Liver (tissue), 8 donors: ENCODE measurements at regions not wholly inside any gene's neighbourhood (a gene's known extent, or its start where the extent isn't known, plus 50 kb on each side); places are given as distances from the start of the nearest gene placed in this dataset.

Source experiments
- DNase-seq: peaks from one replicate; pipeline ENCODE4 v3.0.0-alpha.2; 2017; ENCODE audit warnings: low spot score
- H3K27ac ChIP-seq, 2 donors: one replicate each; pipeline ENCODE4 v1.7.0; 2013; ENCODE audit warnings: inconsistent platforms in 2 of 2, low read length in 2 of 2, control low read depth in 1 of 2, low read depth in 1 of 2, mild to moderate bottlenecking in 1 of 2
- H3K27me3 ChIP-seq, 4 donors: one replicate each; pipeline versions ENCODE4 v1.6.1 to v1.7.0; 2013; ENCODE audit warnings: low read length in 3 of 4, inconsistent platforms in 1 of 4, mild to moderate bottlenecking in 1 of 4, moderate library complexity in 1 of 4; ENCODE audit not compliant: control insufficient read depth in 4 of 4, insufficient read depth in 4 of 4
- H3K36me3 ChIP-seq, 4 donors: one replicate each; pipeline versions ENCODE4 v1.6.1 to v1.7.0; 2013; ENCODE audit warnings: low read length in 3 of 4, mild to moderate bottlenecking in 3 of 4, low read depth in 1 of 4, moderate library complexity in 1 of 4; ENCODE audit not compliant: control insufficient read depth in 4 of 4, insufficient read depth in 3 of 4
- H3K4me1 ChIP-seq, 4 donors: one replicate each; pipeline versions ENCODE4 v1.6.1 to v1.7.0; 2013; ENCODE audit warnings: low read length in 3 of 4, mild to moderate bottlenecking in 3 of 4, moderate library complexity in 1 of 4; ENCODE audit not compliant: control insufficient read depth in 4 of 4, insufficient read depth in 4 of 4
- H3K4me3 ChIP-seq, 3 donors: one replicate each; pipeline versions ENCODE4 v1.6.1 to v1.7.0; 2013; ENCODE audit warnings: low read length in 3 of 3, control low read depth in 1 of 3, low read depth in 1 of 3, mild to moderate bottlenecking in 1 of 3
- H3K9ac ChIP-seq, 2 donors: one replicate each; pipeline ENCODE4 v1.7.0; 2013; ENCODE audit warnings: low read length in 2 of 2, mild to moderate bottlenecking in 2 of 2, moderate library complexity in 2 of 2, control low read depth in 1 of 2, low read depth in 1 of 2
- H3K9me3 ChIP-seq, 4 donors: one replicate each; pipeline versions ENCODE4 v1.6.1 to v1.7.0; 2013; ENCODE audit warnings: low read length in 3 of 4; ENCODE audit not compliant: control insufficient read depth in 4 of 4
- EGR1 ChIP-seq, 2 donors: IDR thresholded peaks; 2 replicates each; pipeline ENCODE4 v1.6.1; 2016 to 2018; ENCODE audit warnings: antibody characterized with exemption in 2 of 2, low read depth in 2 of 2
- FOXA1 ChIP-seq: IDR thresholded peaks from 2 replicates; pipeline ENCODE4 v1.6.1; 2016; ENCODE audit warnings: antibody characterized with exemption
- FOXA2 ChIP-seq: IDR thresholded peaks from 2 replicates; pipeline ENCODE4 v1.6.1; 2016; ENCODE audit warnings: antibody characterized with exemption
- GABPA ChIP-seq, 2 donors: IDR thresholded peaks in 1 of 2; conservative IDR thresholded peaks in 1 of 2; 2 replicates each; pipeline ENCODE4 v1.6.1; 2016; ENCODE audit warnings: antibody characterized with exemption in 2 of 2, mild to moderate bottlenecking in 1 of 2, moderate library complexity in 1 of 2
- HNF4A ChIP-seq, 2 donors: conservative IDR thresholded peaks; 2 replicates each; pipeline ENCODE4 v1.6.1; 2016; ENCODE audit warnings: antibody characterized with exemption in 2 of 2, mild to moderate bottlenecking in 2 of 2
- HNF4G ChIP-seq: IDR thresholded peaks from 2 replicates; pipeline ENCODE4 v1.6.1; 2016; ENCODE audit warnings: antibody characterized with exemption
- JUND ChIP-seq, 2 donors: IDR thresholded peaks; 2 replicates each; pipeline ENCODE4 v1.6.1; 2016; ENCODE audit warnings: antibody characterized with exemption in 2 of 2
- NR2F2 ChIP-seq: IDR thresholded peaks from 2 replicates; pipeline ENCODE4 v1.6.1; 2016; ENCODE audit warnings: antibody characterized with exemption
- RAD21 ChIP-seq, 2 donors: IDR thresholded peaks; 2 replicates each; pipeline ENCODE4 v1.6.1; 2016; ENCODE audit warnings: antibody characterized with exemption in 2 of 2, mild to moderate bottlenecking in 2 of 2
- RXRA ChIP-seq, 2 donors: IDR thresholded peaks; 2 replicates each; pipeline ENCODE4 v1.6.1; 2017 to 2018; ENCODE audit warnings: antibody characterized with exemption in 2 of 2, mild to moderate bottlenecking in 1 of 2
- SP1 ChIP-seq: IDR thresholded peaks from 2 replicates; pipeline ENCODE4 v1.6.1; 2018; ENCODE audit warnings: antibody characterized with exemption, mild to moderate bottlenecking
- TAF1 ChIP-seq: conservative IDR thresholded peaks from 2 replicates; pipeline ENCODE4 v1.6.1; 2016; ENCODE audit warnings: antibody characterized with exemption, mild to moderate bottlenecking
- YY1 ChIP-seq: IDR thresholded peaks from 2 replicates; pipeline ENCODE4 v1.6.1; 2016; ENCODE audit warnings: antibody characterized with exemption, mild to moderate bottlenecking
- WGBS: extraction: QIAGEN DNeasy Blood & Tissue Kit; methylation state at CpG from one replicate; pipeline ENCODE4 v1.1.7; 2013; 5-methylcytosine and 5-hydroxymethylcytosine counted together
- TF ChIP-seq, protein P1 (sequence below): IDR thresholded peaks from 2 replicates; pipeline ENCODE4 v1.6.1; 2016; ENCODE audit warnings: antibody characterized with exemption
- TF ChIP-seq, protein P2 (sequence below): fragments of 150-350 bp; IDR thresholded peaks from 2 replicates; pipeline ENCODE4 v1.5.1; 2017; ENCODE audit warnings: improper control_type of control experiment, low read depth, low read length; ENCODE audit not compliant: missing input control
- TF ChIP-seq, protein P3 (sequence below): IDR thresholded peaks from 2 replicates; pipeline ENCODE4 v1.6.1; 2016; ENCODE audit warnings: antibody characterized with exemption
- TF ChIP-seq, protein P4 (sequence below): IDR thresholded peaks from 2 replicates; pipeline ENCODE4 v1.6.1; 2016; ENCODE audit warnings: antibody characterized with exemption, mild to moderate bottlenecking
- TF ChIP-seq, protein P5 (sequence below): IDR thresholded peaks from 2 replicates; pipeline ENCODE4 v1.6.1; 2016; ENCODE audit warnings: antibody characterized with exemption
- donor health status: healthy.
- donor health status: healthy.
- donor health status: healthy.
- donor health status: healthy.
- donor health status: healthy.

DNA sequence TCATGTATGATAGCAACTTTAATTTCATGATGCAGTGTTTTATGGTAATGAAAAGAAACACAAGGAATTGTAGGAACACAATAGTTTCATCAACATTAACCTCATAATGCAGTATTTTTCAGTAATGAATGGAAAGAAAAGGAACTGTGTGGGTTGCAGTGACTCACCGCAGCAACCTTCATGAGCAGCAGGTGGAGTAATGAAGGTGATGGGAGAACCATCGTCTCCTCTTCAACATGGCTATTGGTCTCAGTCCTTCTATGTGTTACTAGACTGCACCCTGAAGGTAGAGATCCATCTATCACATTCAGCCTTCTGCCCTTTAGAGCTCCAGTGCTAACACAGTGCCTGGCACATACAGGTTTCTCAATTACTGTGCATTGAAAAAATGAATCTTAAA is 58.0 kb downstream of the TMEM215 start (continued):
- TF ChIP-seq, protein P1, sequence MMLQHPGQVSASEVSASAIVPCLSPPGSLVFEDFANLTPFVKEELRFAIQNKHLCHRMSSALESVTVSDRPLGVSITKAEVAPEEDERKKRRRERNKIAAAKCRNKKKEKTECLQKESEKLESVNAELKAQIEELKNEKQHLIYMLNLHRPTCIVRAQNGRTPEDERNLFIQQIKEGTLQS = no peak
- no peak for TF ChIP-seq FOXA1
- no peak for TF ChIP-seq FOXA2

DNA sequence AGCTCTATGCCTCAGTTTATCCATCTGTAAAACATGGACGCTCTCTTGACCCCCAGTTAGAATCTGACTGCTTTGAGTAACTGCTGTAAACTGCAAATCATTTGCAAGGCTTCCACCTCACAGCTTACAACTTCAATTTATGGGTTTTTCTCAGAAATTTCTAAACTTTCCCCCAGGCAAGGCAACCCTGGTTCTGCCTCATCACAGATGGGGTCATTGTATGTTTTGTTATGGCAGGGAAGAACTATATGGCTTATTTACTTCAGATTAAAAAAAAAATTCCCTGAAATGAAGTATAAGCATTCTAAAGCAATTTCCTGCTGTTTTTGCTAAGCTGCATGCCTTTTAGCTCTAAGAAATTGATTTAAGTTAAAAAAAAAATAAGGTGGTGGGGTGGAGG is 60.0 kb downstream of the TMEM215 start:
- Histone ChIP-seq H3K9ac (no peak overlapping the region), H3K36me3 (no peaks in the 10 kb centered on the region), H3K4me3 (no peak overlapping the region), H3K9me3 (no peaks in the 10 kb centered on the region), H3K4me1 (no peaks in the 10 kb centered on the region), H3K27me3 (peaks cover 0 to 3% (median 0%) of the 10 kb centered on the region in 4 donors), H3K27ac (no peak overlapping the region)
- TF ChIP-seq FOXA2 (no peak), GABPA (IDR thresholded peaks at IDR 0.05 in 1 of 2, conservative IDR thresholded peaks at IDR 0.05 in 1 of 2) (no peak), EGR1 (IDR thresholded peaks at IDR 0.05; ENCODE audit: low read depth in 2 of 2) (no peak), SP1 (no peak), YY1 (no peak), NR2F2 (no peak), RXRA (IDR thresholded peaks at IDR 0.05) (no peak), TAF1 (no peak), JUND (IDR thresholded peaks at IDR 0.05) (no peak), RAD21 (IDR thresholded peaks at IDR 0.05) (no peak)
- TF ChIP-seq, protein P2, sequence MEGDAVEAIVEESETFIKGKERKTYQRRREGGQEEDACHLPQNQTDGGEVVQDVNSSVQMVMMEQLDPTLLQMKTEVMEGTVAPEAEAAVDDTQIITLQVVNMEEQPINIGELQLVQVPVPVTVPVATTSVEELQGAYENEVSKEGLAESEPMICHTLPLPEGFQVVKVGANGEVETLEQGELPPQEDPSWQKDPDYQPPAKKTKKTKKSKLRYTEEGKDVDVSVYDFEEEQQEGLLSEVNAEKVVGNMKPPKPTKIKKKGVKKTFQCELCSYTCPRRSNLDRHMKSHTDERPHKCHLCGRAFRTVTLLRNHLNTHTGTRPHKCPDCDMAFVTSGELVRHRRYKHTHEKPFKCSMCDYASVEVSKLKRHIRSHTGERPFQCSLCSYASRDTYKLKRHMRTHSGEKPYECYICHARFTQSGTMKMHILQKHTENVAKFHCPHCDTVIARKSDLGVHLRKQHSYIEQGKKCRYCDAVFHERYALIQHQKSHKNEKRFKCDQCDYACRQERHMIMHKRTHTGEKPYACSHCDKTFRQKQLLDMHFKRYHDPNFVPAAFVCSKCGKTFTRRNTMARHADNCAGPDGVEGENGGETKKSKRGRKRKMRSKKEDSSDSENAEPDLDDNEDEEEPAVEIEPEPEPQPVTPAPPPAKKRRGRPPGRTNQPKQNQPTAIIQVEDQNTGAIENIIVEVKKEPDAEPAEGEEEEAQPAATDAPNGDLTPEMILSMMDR = no peak
- TF ChIP-seq, protein P3, sequence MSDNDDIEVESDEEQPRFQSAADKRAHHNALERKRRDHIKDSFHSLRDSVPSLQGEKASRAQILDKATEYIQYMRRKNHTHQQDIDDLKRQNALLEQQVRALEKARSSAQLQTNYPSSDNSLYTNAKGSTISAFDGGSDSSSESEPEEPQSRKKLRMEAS = no peak
- TF ChIP-seq, protein P1 = no peak
- DNase-seq = no peak
- 77% methylated on average over 1 of the region's 1 CpG for WGBS

DNA sequence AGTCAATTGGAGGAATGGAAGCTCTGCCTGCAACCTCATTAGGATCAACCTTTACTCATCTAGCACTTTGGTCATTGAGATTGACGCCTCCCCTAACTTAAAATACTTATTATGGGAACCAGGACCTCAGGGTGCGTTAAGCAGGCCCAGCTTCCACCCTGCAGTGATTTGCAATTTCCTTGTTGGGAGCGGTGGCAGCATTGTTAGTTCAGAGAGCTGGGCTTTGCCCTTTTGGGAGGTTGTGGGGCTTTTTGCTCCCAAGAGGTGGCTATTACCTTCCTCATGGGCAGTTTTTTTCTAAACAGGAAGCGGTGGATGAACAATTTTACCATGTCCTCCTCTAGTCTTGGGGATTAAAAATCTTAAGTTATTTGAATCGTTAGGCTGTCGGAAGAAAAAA is 60.9 kb downstream of the TMEM215 start:
- no peak overlapping the region for H3K27ac ChIP-seq
- H3K36me3 ChIP-seq = no peaks in the 10 kb centered on the region
- no peaks in the 10 kb centered on the region for H3K9me3 ChIP-seq
- H3K4me3 ChIP-seq = no peak overlapping the region
- H3K9ac ChIP-seq = no peak overlapping the region
- TF ChIP-seq, protein P3 = no peak
- TF ChIP-seq TAF1 (no peak), HNF4A (conservative IDR thresholded peaks at IDR 0.05) (no peak), SP1 (no peak), FOXA2 (no peak), EGR1 (IDR thresholded peaks at IDR 0.05; ENCODE audit: low read depth in 2 of 2) (no peak), RAD21 (IDR thresholded peaks at IDR 0.05) (no peak), YY1 (no peak), HNF4G (no peak), NR2F2 (no peak), FOXA1 (no peak), JUND (IDR thresholded peaks at IDR 0.05) (no peak), RXRA (IDR thresholded peaks at IDR 0.05) (no peak)
- TF ChIP-seq, protein P4, sequence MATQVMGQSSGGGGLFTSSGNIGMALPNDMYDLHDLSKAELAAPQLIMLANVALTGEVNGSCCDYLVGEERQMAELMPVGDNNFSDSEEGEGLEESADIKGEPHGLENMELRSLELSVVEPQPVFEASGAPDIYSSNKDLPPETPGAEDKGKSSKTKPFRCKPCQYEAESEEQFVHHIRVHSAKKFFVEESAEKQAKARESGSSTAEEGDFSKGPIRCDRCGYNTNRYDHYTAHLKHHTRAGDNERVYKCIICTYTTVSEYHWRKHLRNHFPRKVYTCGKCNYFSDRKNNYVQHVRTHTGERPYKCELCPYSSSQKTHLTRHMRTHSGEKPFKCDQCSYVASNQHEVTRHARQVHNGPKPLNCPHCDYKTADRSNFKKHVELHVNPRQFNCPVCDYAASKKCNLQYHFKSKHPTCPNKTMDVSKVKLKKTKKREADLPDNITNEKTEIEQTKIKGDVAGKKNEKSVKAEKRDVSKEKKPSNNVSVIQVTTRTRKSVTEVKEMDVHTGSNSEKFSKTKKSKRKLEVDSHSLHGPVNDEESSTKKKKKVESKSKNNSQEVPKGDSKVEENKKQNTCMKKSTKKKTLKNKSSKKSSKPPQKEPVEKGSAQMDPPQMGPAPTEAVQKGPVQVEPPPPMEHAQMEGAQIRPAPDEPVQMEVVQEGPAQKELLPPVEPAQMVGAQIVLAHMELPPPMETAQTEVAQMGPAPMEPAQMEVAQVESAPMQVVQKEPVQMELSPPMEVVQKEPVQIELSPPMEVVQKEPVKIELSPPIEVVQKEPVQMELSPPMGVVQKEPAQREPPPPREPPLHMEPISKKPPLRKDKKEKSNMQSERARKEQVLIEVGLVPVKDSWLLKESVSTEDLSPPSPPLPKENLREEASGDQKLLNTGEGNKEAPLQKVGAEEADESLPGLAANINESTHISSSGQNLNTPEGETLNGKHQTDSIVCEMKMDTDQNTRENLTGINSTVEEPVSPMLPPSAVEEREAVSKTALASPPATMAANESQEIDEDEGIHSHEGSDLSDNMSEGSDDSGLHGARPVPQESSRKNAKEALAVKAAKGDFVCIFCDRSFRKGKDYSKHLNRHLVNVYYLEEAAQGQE = no peak
- TF ChIP-seq, protein P5, sequence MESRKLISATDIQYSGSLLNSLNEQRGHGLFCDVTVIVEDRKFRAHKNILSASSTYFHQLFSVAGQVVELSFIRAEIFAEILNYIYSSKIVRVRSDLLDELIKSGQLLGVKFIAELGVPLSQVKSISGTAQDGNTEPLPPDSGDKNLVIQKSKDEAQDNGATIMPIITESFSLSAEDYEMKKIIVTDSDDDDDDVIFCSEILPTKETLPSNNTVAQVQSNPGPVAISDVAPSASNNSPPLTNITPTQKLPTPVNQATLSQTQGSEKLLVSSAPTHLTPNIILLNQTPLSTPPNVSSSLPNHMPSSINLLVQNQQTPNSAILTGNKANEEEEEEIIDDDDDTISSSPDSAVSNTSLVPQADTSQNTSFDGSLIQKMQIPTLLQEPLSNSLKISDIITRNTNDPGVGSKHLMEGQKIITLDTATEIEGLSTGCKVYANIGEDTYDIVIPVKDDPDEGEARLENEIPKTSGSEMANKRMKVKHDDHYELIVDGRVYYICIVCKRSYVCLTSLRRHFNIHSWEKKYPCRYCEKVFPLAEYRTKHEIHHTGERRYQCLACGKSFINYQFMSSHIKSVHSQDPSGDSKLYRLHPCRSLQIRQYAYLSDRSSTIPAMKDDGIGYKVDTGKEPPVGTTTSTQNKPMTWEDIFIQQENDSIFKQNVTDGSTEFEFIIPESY = no peak
- TF ChIP-seq, protein P1 = no peak
- TF ChIP-seq, protein P2 = no peak
- no peaks in the 10 kb centered on the region for H3K4me1 ChIP-seq
- WGBS = 73% methylated on average over 6 of the region's 6 CpGs
- DNase-seq = no peak
- peaks cover 0 to 3% (median 0%) of the 10 kb centered on the region in 4 donors for H3K27me3 ChIP-seq
